ENCODE measurements at regions not wholly inside any gene's neighbourhood (a gene's known extent, or its start where the extent isn't known, plus 50 kb on each side); places are given as distances from the start of the nearest gene placed in this dataset.

DNA sequence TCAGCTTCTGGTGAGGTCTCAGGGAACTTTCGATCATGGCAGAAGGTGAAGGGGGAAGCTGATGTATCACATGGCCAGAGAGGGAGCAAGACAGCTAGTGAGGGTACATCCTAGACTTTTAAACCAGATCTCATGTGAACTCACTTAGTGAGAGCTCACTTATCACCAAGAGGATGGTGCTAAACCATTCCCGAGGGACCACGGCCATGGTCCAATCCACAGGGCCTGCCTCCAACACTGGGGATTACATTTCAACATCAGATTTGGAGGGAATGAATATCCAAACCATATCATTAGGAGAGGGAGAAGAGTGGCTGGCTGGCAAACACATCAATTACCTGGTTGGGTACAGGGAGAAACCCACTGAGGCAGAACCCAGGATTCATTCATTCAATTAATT, 75.7 kb upstream of the HAAO start:
- Histone ChIP-seq H3K4me2 (ENCODE audit: low read length) (no peak overlapping the region), H4K20me1 (ENCODE audit: insufficient read depth) (no peaks in the 10 kb centered on the region), H3K36me3 (ENCODE audit: control insufficient read depth in 1 of 2, insufficient read depth in 2 of 2, low read length in 2 of 2) (no peaks in the 10 kb centered on the region), H3K27me3 (ENCODE audit: insufficient read depth, low read length) (no peaks in the 10 kb centered on the region), H3K4me3 (replicated peaks in 1 of 2; ENCODE audit: low read depth in 1 of 2, low read length in 2 of 2) (no peak overlapping the region), H3K9me2 (ENCODE audit: insufficient read depth) (no peaks in the 10 kb centered on the region), H3K27ac (ENCODE audit: low read depth, low read length) (no peak overlapping the region), H3K4me1 (ENCODE audit: control insufficient read depth in 1 of 2, insufficient read depth in 2 of 2, low read length in 2 of 2) (no peaks in the 10 kb centered on the region), H3K79me2 (ENCODE audit: insufficient read depth, low read length) (no peaks in the 10 kb centered on the region), H3K9me3 (ENCODE audit: control insufficient read depth in 1 of 2, insufficient read depth in 1 of 2, low read depth in 1 of 2, low read length in 2 of 2) (peaks cover 5 to 7% of the 10 kb centered on the region in 2 experiments; a peak in 3 of 4 replicates), H3K9ac (ENCODE audit: low read length) (no peak overlapping the region), H2AFZ (ENCODE audit: low read depth, low read length, poor library complexity, severe bottlenecking) (no peak overlapping the region)
- POLR2A ChIA-PET, result no interaction called here
- BruUV-seq (replicated peaks), result no TSS peak
- intact Hi-C loops (cut with micrococcal nuclease), result no loop called here
- RAD21 ChIA-PET (ENCODE audit: low non-redundant PET in 1 of 2, low total read pairs in 2 of 2, uncharacterized antibody in 2 of 2, unreplicated experiment in 2 of 2), result no interaction called here
- CTCF ChIA-PET, result no interaction called here
- ATAC-seq (no peak), DNase-seq (ENCODE audit: low read depth, low spot score) (no peak)
- TF ChIP-seq RAD21 (IDR thresholded peaks at IDR 0.05; ENCODE audit: low read depth), result no peak
- no peak for TF ChIP-seq EZH2 (IDR thresholded peaks at IDR 0.05)
- TF ChIP-seq CBX3 (IDR thresholded peaks at IDR 0.05; ENCODE audit: low read depth), result no peak
- no peak for TF ChIP-seq CEBPB (IDR thresholded peaks at IDR 0.05; ENCODE audit: low read depth)
- TF ChIP-seq SP1 (IDR thresholded peaks at IDR 0.05; ENCODE audit: low read depth), result no peak
- no peak for TF ChIP-seq ZNF274 (IDR thresholded peaks at IDR 0.05; ENCODE audit: low read depth, low read length)
- TF ChIP-seq SRF (IDR thresholded peaks at IDR 0.05; ENCODE audit: low read depth), result no peak
- TF ChIP-seq ELF1 (IDR thresholded peaks at IDR 0.05; ENCODE audit: borderline replicate concordance, low read depth), result no peak
- TF ChIP-seq POLR2AphosphoS5 (IDR thresholded peaks at IDR 0.05; ENCODE audit: low read depth, low read length), result no peak
- TF ChIP-seq EZH2phosphoT487 (IDR thresholded peaks at IDR 0.05; ENCODE audit: borderline replicate concordance), result no peak

DNA sequence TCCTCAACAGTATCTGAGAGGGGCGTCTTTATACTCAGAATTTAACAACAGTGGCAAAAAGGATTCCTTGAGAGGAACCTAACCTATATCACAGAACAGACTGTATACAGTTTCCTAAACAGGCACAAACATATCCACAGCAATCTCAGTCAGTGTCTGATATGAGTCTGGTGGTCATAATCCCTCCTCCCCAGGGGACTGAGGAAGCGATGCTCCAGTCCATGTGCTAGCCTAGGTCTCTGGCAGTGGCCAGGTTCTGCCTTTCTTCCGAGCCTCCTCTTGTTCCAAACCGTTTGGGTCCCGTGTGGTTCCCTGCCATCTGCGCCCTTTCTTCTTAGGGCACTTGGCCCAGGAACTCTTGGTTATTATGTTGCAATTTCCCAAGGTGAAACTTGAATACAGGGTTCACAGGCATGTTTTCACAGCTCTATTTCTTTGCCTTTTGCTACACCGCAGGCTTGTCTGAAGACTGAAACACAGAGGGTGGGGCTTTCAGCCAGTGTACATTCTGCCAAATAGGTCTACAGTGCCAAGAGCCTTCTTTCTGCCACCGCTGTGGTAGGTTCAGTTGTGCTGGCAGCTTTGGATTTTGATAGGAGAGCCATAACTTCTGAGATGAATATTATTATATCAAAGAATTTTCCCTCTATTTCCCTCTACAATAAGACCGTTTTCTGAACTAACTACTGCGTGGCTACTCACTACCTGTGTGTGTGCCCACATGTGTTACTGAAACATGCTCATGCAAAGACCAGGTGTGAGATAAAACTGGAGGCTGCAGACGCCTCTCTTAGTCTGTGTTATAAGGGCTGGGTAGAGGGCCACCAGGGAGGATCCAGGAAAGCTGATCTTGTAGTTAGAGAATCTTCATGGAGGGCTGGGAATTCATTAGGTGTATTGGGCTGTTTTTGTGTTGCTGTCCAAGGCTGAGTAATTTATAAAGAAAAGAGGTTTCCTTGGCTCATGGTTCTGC, 75.0 kb upstream of the HAAO start:
- BruUV-seq (replicated peaks), result no TSS peak
- H3K4me2 ChIP-seq (ENCODE audit: low read length), result no peak overlapping the region
- DNase-seq (ENCODE audit: low read depth, low spot score) (no peak), ATAC-seq (no peak)
- CTCF ChIA-PET, result no interaction called here
- H3K27ac ChIP-seq (ENCODE audit: low read depth, low read length), result no peak overlapping the region
- POLR2A ChIA-PET, result no interaction called here
- H3K9ac ChIP-seq (ENCODE audit: low read length), result no peak overlapping the region
- TF ChIP-seq, protein P1, sequence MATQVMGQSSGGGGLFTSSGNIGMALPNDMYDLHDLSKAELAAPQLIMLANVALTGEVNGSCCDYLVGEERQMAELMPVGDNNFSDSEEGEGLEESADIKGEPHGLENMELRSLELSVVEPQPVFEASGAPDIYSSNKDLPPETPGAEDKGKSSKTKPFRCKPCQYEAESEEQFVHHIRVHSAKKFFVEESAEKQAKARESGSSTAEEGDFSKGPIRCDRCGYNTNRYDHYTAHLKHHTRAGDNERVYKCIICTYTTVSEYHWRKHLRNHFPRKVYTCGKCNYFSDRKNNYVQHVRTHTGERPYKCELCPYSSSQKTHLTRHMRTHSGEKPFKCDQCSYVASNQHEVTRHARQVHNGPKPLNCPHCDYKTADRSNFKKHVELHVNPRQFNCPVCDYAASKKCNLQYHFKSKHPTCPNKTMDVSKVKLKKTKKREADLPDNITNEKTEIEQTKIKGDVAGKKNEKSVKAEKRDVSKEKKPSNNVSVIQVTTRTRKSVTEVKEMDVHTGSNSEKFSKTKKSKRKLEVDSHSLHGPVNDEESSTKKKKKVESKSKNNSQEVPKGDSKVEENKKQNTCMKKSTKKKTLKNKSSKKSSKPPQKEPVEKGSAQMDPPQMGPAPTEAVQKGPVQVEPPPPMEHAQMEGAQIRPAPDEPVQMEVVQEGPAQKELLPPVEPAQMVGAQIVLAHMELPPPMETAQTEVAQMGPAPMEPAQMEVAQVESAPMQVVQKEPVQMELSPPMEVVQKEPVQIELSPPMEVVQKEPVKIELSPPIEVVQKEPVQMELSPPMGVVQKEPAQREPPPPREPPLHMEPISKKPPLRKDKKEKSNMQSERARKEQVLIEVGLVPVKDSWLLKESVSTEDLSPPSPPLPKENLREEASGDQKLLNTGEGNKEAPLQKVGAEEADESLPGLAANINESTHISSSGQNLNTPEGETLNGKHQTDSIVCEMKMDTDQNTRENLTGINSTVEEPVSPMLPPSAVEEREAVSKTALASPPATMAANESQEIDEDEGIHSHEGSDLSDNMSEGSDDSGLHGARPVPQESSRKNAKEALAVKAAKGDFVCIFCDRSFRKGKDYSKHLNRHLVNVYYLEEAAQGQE (IDR thresholded peaks at IDR 0.05; ENCODE audit: low read depth), result no peak
- no peak for TF ChIP-seq CBX3 (IDR thresholded peaks at IDR 0.05; ENCODE audit: low read depth)
- no peak for TF ChIP-seq POLR2A (IDR thresholded peaks at IDR 0.05; ENCODE audit: borderline replicate concordance, extremely low read depth, insufficient read depth, insufficient read length)
- no peak for TF ChIP-seq CEBPB (IDR thresholded peaks at IDR 0.05; ENCODE audit: low read depth)
- TF ChIP-seq SRF (IDR thresholded peaks at IDR 0.05; ENCODE audit: low read depth), result no peak
- TF ChIP-seq, protein P2, sequence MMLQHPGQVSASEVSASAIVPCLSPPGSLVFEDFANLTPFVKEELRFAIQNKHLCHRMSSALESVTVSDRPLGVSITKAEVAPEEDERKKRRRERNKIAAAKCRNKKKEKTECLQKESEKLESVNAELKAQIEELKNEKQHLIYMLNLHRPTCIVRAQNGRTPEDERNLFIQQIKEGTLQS (IDR thresholded peaks at IDR 0.05), result no peak
- TF ChIP-seq FOSL1 (IDR thresholded peaks at IDR 0.05; ENCODE audit: low read depth), result no peak
- TF ChIP-seq EGR1 (IDR thresholded peaks at IDR 0.05; ENCODE audit: low read depth), result no peak
- TF ChIP-seq RAD21 (IDR thresholded peaks at IDR 0.05; ENCODE audit: low read depth), result no peak
- H3K9me3 ChIP-seq (ENCODE audit: control insufficient read depth in 1 of 2, insufficient read depth in 1 of 2, low read depth in 1 of 2, low read length in 2 of 2), result peaks cover 5 to 7% of the 10 kb centered on the region in 2 experiments; a peak in 3 of 4 replicates
- no peaks in the 10 kb centered on the region for H3K4me1 ChIP-seq (ENCODE audit: control insufficient read depth in 1 of 2, insufficient read depth in 2 of 2, low read length in 2 of 2)
- no peaks in the 10 kb centered on the region for H3K79me2 ChIP-seq (ENCODE audit: insufficient read depth, low read length)
- no peak overlapping the region for H3K4me3 ChIP-seq (replicated peaks in 1 of 2; ENCODE audit: low read depth in 1 of 2, low read length in 2 of 2)
- intact Hi-C loops (cut with micrococcal nuclease), result no loop called here
- H4K20me1 ChIP-seq (ENCODE audit: insufficient read depth), result no peaks in the 10 kb centered on the region
- H3K36me3 ChIP-seq (ENCODE audit: control insufficient read depth in 1 of 2, insufficient read depth in 2 of 2, low read length in 2 of 2), result no peaks in the 10 kb centered on the region
- H3K27me3 ChIP-seq (ENCODE audit: insufficient read depth, low read length), result no peaks in the 10 kb centered on the region
- H2AFZ ChIP-seq (ENCODE audit: low read depth, low read length, poor library complexity, severe bottlenecking), result no peak overlapping the region
- RAD21 ChIA-PET (ENCODE audit: low non-redundant PET in 1 of 2, low total read pairs in 2 of 2, uncharacterized antibody in 2 of 2, unreplicated experiment in 2 of 2), result no interaction called here
- H3K9me2 ChIP-seq (ENCODE audit: insufficient read depth), result no peaks in the 10 kb centered on the region
